RWPE1 (cell line): ENCODE measurements at regions not wholly inside any gene's neighbourhood (a gene's known extent, or its start where the extent isn't known, plus 50 kb on each side); places are given as distances from the start of the nearest gene placed in this dataset.

Source experiments
- CTCF ChIA-PET: fragments of 350-600 bp; sonication (Branson Sonifier 250); formaldehyde crosslinking; extraction: SDS; loops from one replicate; lab custom pipeline; 2021; lab: Yijun Ruan, JAX
- POLR2A ChIA-PET: fragments of 400-600 bp; formaldehyde crosslinking; extraction: SDS; loops from one replicate; lab custom pipeline; 2020; ENCODE audit warnings: antibody characterized with exemption; ENCODE audit not compliant: low non-redundant PET; lab: Yijun Ruan, JAX
- DNase-seq: peaks from one replicate; pipeline ENCODE4 v3.0.0; 2012; ENCODE audit warnings: low spot score
- H3K27ac ChIP-seq: fragments of 450-650 bp; 2 replicates; pipeline ENCODE4 v1.5.1; 2017
- TF ChIP-seq, protein P1 (sequence below): fragments of 450-650 bp; conservative IDR thresholded peaks from 2 replicates; pipeline ENCODE4 v1.5.1; 2017; ENCODE audit warnings: low read depth, mild to moderate bottlenecking

DNA sequence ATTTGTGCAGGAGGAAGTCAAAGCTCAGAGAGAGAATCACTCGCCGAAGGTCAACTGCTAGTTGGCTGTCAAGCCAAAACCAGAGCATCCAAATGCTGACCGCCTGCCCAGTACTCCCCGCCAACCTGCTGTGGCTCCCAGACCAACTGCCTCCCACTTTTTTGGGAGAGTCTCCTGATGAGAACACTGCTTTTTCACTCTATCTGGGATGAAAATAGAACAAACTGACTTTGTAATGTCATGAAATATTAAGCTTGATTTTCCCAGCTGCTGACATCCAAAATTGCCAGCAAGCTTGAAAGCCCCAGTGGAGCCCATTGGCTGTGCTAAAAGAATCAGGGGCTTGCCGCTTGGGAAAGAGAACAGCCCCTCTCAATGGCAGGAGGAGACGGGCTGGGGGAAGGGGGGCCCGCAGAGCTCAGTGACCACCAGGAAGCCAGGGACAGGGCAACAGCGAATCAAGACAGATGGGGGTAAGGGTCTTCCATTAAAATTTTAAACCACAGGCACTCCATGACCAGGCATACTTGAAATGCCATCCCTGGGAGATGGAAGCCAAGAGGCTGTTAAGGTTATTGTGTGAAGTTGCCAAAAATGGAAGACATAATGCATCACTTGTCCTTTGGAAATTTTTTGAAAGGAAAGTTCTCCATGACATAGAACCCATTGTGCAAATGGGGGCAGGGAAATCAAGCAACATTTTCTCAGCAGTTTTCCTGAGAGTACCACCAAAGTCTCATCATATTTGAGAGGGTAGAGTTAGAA lies 125.7 kb upstream of the CDH5 start:
- ChIA-PET POLR2A (no interaction called here), CTCF (no interaction called here)
- H3K27ac ChIP-seq: no peak overlapping the region
- TF ChIP-seq, protein P1, sequence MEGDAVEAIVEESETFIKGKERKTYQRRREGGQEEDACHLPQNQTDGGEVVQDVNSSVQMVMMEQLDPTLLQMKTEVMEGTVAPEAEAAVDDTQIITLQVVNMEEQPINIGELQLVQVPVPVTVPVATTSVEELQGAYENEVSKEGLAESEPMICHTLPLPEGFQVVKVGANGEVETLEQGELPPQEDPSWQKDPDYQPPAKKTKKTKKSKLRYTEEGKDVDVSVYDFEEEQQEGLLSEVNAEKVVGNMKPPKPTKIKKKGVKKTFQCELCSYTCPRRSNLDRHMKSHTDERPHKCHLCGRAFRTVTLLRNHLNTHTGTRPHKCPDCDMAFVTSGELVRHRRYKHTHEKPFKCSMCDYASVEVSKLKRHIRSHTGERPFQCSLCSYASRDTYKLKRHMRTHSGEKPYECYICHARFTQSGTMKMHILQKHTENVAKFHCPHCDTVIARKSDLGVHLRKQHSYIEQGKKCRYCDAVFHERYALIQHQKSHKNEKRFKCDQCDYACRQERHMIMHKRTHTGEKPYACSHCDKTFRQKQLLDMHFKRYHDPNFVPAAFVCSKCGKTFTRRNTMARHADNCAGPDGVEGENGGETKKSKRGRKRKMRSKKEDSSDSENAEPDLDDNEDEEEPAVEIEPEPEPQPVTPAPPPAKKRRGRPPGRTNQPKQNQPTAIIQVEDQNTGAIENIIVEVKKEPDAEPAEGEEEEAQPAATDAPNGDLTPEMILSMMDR: no peak
- no peak for DNase-seq

DNA sequence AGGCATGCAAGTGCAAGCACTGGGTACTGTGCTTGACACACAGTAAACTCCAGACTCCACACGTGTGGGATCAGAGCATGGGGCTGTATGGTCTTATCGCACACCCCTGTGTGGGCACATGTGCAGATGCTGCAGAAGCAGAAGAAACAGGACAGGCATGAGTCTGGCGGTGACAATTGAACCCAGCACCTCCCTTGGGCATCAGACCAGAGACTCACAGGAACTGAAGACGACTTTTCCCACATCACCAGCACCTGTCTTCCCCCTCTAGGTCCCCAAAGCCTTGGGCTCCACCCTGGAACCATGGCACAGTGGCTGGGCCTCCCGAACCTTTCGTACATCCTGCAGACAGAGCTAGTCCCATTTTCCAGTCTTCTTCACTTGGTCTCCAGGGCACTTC lies 126.4 kb upstream of the CDH5 start:
- TF ChIP-seq, protein P1: no peak
- ChIA-PET CTCF (no interaction called here), POLR2A (no interaction called here)
- H3K27ac ChIP-seq: no peak overlapping the region
- no peak for DNase-seq

DNA sequence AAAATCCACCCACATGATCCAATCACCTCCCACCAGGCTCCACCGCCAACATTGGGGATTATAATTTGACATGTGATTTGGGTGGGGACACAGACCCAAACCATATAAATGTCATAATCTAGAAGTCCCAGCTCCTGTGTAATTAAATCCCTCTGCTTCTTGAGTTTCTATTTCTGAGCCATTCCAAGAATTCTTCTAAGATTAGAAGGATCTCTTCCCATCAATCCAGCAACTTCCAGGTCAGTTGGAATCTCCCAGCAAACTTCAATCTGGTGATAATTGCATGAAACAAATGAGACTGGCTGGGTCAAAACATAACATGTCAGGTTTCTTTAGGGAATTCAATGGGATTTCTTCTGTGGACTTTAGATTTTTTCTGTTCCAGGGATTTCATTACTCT lies 127.8 kb upstream of the CDH5 start:
- TF ChIP-seq, protein P1: no peak
- ChIA-PET CTCF (no interaction called here), POLR2A (no interaction called here)
- H3K27ac ChIP-seq: no peak overlapping the region
- DNase-seq: no peak

DNA sequence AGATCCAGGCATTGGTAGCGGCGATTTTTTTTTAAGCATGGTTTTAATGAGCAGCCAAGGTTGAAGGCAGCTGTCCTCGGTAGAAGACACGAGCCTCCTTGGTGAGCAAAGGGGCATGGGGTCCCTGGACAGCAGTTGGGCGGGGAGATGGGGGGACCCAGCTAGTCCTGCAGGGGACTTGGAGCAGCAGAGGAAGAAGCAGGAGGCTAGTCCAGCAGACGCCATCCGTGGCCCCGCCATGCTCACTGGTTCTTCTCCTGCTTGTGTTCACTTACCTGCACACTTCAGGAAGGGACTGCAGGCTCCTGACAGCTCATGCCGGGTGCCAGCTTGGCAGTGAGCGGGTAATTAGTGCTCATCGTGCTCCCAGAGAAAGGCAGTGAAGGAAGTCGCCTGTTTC lies 130.2 kb upstream of the CDH5 start:
- ChIA-PET POLR2A (no interaction called here), CTCF (interaction anchor here (0.6 kb wide), 1 partner anchor 132 kb away, joined by 4 read pairs; no protein-coding TSS in a partner anchor)
- TF ChIP-seq, protein P1: no peak
- DNase-seq: no peak
- H3K27ac ChIP-seq: no peak overlapping the region

DNA sequence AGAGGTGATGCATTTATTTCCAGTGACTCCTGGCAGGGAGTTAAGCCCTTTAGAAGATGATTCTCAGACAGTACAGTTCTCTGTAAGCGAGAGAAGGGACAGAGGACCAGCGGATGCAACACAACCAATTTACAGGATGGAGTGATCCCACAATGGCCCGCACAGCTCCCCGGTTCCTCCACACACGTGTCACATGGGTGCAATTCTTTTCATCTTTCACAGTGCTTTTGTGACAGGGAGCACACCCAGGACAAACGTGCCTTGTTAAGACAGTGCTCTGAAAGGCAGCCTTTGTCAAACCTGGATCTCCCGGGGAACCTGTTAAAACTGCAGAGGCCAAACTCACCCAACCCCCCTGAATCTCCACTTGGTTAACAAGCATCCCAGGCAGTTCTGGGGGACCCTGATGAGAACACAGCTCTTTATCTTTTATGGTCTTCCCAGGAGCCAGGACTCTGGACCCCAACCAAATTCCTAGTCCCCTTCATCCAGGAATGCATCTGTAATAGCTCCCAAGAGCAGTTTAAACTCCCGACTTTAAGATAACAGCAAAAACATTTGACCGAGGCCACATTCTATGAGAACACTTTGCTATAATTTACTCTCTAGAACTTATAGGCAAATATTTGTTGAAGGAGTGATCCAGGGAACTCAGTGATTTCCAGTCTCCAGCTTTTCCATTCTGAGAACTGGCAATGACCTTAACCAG lies 134.9 kb upstream of the CDH5 start:
- no peak for DNase-seq
- POLR2A ChIA-PET: no interaction called here

DNA sequence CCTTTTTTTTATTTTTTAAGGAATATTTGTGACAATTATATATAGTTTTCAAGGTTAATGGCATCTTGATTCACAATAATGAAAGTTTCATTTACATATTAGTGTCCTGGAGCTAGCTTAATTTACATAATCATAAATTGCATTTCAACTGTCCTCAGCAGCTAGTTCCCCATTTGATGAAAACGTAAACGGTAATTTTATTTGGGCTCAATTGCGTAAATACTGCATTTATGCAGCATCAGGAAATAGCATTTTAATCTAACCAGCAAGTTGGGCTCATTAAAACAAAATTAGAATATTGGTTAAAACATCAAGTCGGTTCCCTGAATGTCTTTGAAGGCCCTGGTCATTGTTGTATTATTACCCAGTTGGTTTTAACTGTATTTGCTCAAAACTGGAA lies 136.8 kb upstream of the CDH5 start:
- no peak for DNase-seq
- CTCF ChIA-PET: no interaction called here
- POLR2A ChIA-PET: no interaction called here
- TF ChIP-seq, protein P1: no peak
- H3K27ac ChIP-seq: no peak overlapping the region

More for the DNA sequence above, 134.9 kb upstream of the CDH5 start:
- CTCF ChIA-PET: no interaction called here
- TF ChIP-seq, protein P1: no peak
- H3K27ac ChIP-seq: no peak overlapping the region
